ENCODE measurements at regions not wholly inside any gene's neighbourhood (a gene's known extent, or its start where the extent isn't known, plus 50 kb on each side); places are given as distances from the start of the nearest gene placed in this dataset.
A peak's percentile ranks its signal among the peaks of the same experiment; 100 is the strongest.

DNA sequence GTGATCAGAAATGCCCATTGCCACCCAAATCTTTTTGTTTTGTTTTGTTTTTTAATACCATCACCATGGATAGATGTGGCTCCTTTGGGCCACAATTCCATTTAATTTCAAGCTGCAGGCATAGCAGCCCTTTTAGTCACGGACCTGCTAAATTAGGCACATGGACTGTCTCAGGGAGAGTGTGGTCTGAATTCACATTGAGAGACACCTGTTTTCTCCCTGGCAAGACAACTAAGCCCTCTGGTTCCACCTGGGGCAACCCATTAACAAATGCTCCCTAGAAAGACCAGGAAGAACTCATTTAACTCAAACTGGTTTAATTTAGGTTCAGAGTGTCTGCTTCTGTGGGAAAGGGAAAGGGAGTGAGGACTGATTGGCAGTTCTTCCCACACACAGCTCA, 88.2 kb upstream of the ANKRD1 start:
- Mint-ChIP-seq H3K4me1 (ENCODE audit: low read depth) (peaks cover 41% of the 10 kb centered on the region), H3K9me3 (no peaks in the 10 kb centered on the region), H3K36me3 (ENCODE audit: insufficient read depth in 2 of 2) (peaks cover 0 to 3% of the 10 kb centered on the region in 2 donors), H3K27ac (no peak overlapping the region), H3K4me3 (no peak overlapping the region), H3K27me3 (ENCODE audit: low read depth) (peaks cover 41% of the 10 kb centered on the region)
- no peak for ATAC-seq (replicated peaks in 1 of 2)
- DNase-seq = no peak

DNA sequence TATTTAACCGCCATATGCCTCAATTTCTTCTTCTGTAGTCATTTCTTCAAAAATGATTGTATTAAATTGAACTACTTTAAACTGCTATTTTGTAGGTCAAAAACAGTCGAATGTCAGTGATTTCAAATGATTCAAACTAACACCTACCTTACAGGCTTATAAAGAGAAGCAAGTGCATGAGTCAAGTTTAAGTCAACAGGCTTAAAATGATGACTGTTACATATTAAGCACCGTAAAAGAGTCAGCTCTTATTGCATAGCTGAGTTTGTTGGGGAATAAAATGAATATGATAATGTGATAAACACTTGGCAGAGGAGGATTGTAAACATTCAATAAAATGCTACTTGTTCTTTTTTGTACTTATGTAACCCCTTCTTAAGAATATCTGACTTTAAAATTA, 90.1 kb upstream of the ANKRD1 start:
- Mint-ChIP-seq H3K27me3 (ENCODE audit: low read depth) (peaks cover 44% of the 10 kb centered on the region), H3K4me1 (ENCODE audit: low read depth) (peaks cover 32% of the 10 kb centered on the region), H3K4me3 (no peak overlapping the region), H3K27ac (no peak overlapping the region), H3K36me3 (ENCODE audit: insufficient read depth in 2 of 2) (no peaks in the 10 kb centered on the region), H3K9me3 (no peaks in the 10 kb centered on the region)
- DNase-seq (no peak), ATAC-seq (replicated peaks in 1 of 2) (no peak)

DNA sequence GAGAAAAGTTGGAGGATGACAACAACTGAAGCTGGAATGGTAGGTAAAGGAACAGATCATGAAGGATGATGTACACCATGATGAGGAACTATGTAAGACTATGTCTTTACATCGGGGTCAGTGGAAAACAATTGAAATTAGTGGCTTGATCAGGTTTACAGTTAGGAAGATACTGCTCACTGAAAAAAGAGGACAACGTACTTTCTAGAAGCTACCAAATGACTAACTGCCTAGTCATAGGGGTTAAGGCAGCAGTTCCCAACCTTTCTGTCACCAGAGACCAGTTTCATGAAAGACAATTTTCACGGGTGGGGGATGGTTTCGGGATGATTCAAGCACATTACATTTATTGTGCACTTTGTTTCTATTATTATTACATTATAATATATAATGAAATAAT, 91.6 kb upstream of the ANKRD1 start:
- DNase-seq (no peak), ATAC-seq (replicated peaks in 1 of 2) (peak; percentile 47 to 69)
- no peak overlapping the region for H3K4me3 Mint-ChIP-seq
- no peak overlapping the region for H3K27ac Mint-ChIP-seq
- H3K9me3 Mint-ChIP-seq = no peaks in the 10 kb centered on the region
- peaks cover 44% of the 10 kb centered on the region for H3K27me3 Mint-ChIP-seq (ENCODE audit: low read depth)
- H3K36me3 Mint-ChIP-seq (ENCODE audit: insufficient read depth in 2 of 2) = no peaks in the 10 kb centered on the region
- H3K4me1 Mint-ChIP-seq (ENCODE audit: low read depth) = peaks cover 18% of the 10 kb centered on the region

DNA sequence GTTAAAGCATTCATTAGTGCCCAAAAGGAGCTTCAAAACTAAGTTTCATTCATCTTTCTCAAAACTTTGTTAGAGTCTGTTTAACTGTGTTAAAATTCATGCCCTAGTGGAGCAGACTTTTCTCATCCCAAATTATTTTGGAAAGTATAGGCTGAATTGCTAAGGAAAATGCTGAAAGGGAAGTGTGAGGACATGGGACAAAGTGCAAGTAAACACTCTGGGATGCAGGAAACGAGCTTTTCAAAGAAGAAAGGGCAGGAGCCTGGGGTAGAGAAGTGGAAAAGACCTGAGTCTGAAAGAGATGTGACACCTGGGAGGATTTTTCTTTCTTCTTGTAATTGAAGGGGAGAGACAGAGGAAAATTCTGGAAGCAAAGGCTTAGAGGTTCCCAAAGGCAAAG, 93.1 kb upstream of the ANKRD1 start:
- Mint-ChIP-seq H3K9me3 (no peaks in the 10 kb centered on the region), H3K36me3 (ENCODE audit: insufficient read depth in 2 of 2) (no peaks in the 10 kb centered on the region), H3K4me3 (no peak overlapping the region), H3K4me1 (ENCODE audit: low read depth) (peaks cover 4% of the 10 kb centered on the region), H3K27me3 (ENCODE audit: low read depth) (peaks cover 39% of the 10 kb centered on the region), H3K27ac (no peak overlapping the region)
- ATAC-seq (replicated peaks in 1 of 2) (no peak), DNase-seq (no peak)

DNA sequence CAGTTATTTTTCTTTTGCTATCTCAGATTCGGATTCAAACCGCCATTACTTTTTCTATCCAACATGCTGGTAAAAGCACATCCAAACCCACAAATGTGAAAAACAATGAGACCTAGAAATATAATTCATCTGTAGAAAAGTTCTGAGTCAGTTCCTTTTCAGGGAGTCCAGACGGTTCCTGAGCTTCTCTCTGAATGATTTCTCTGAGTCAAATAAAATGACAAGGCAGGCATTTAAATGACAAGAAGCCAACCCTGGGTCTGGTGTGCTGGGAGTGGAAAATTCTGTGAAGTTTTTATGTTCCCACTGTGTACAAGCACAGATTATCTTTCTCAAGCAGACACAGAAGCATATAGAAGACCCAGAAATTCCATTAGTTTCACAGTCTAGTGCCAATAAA, 96.3 kb upstream of the ANKRD1 start:
- ATAC-seq (replicated peaks in 1 of 2) (peak in 1 of 2 donors; percentile 73), DNase-seq (no peak)
- Mint-ChIP-seq H3K4me3 (peak overlapping the region in 1 of 2 donors; percentile 61), H3K27ac (no peak overlapping the region), H3K36me3 (ENCODE audit: insufficient read depth in 2 of 2) (no peaks in the 10 kb centered on the region), H3K27me3 (ENCODE audit: low read depth) (peaks cover 15% of the 10 kb centered on the region), H3K9me3 (no peaks in the 10 kb centered on the region), H3K4me1 (ENCODE audit: low read depth) (no peaks in the 10 kb centered on the region)

DNA sequence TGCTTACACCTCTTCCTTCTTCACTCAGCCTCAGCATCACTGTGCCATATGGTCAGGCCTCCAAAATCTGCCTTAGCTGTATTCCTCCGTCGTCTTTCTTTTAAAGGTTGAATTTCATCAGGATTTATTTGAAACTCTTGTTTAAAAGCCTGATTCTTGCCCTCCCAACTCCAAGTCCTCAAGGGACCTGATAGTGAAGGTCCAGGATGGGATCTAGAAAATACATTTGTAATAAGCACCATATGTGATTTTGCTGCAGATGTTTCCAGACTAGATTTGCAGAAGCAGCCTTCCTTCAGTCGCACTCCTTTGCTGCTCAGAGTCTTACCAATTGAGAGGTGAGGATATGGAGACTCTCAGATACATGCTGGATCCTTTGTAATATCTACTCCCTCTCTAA, 101.0 kb upstream of the ANKRD1 start:
- DNase-seq (no peak), ATAC-seq (replicated peaks in 1 of 2) (no peak)
- Mint-ChIP-seq H3K27me3 (ENCODE audit: low read depth) (no peaks in the 10 kb centered on the region), H3K36me3 (ENCODE audit: insufficient read depth in 2 of 2) (peaks cover under 1 to 3% of the 10 kb centered on the region in 2 donors), H3K4me3 (no peak overlapping the region), H3K4me1 (ENCODE audit: low read depth) (no peaks in the 10 kb centered on the region), H3K27ac (no peak overlapping the region), H3K9me3 (no peaks in the 10 kb centered on the region)

DNA sequence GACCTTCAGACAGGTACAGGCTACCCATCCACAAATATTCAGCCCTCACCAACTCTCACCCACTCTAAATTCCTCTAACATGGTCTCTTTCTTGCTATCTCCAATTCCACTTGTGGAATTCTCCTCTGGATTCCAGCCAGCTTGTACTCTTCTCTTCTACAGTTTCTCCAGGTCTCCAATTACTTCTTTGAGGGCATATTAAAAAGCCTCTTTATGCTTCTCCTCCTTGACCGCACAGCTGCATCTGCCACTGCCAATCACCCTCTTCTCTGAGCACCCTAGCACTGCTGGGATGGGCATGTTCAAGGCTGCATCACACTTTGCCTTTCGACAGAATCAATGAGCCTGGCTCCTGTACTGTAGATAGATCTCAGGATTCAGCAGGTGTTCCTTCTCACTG, 101.5 kb upstream of the ANKRD1 start:
- peaks cover 2 to 3% of the 10 kb centered on the region in 2 donors for H3K36me3 Mint-ChIP-seq (ENCODE audit: insufficient read depth in 2 of 2)
- DNase-seq = no peak
- no peak overlapping the region for H3K4me3 Mint-ChIP-seq
- no peak for ATAC-seq (replicated peaks in 1 of 2)
- no peaks in the 10 kb centered on the region for H3K27me3 Mint-ChIP-seq (ENCODE audit: low read depth)
- H3K4me1 Mint-ChIP-seq (ENCODE audit: low read depth) = no peaks in the 10 kb centered on the region
- H3K9me3 Mint-ChIP-seq = no peaks in the 10 kb centered on the region
- H3K27ac Mint-ChIP-seq = no peak overlapping the region

DNA sequence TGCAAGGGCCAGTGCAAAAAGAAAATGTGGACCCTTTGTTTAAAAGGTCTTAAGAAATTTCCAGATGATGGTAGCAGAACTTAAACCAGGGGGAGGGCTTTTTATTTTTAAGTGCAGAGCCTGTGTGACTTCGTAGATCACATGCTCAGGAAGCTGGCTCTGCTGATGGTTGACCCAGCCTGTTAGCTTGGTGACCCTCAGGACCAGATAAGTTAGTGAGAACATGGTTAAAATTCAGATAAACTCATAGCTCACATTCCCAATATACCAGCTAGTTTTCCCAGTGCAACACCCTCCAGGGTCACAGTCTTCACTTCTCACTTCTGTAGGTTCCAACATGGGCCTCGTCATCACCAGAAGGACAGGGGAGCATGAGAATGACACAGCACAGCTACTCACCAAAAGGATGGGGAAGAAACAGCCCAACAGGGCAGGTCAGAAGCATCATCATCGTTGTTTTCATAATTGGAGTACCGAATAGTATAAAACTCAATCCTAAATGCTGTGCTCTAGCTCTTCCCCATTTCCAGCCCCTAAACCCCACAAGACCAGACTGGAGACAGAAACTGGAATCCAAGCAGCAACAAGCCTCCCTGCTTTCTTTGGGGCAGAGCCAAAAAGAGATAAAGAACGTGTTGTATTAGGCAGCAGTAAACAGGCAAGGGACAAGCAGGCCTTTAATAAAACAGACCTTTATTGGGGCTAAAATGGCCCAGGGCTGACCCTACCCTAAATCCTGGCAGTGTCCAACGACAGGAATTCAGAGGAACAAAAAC, 102.2 kb upstream of the ANKRD1 start:
- H3K9me3 Mint-ChIP-seq = no peaks in the 10 kb centered on the region
- no peaks in the 10 kb centered on the region for H3K4me1 Mint-ChIP-seq (ENCODE audit: low read depth)
- H3K27ac Mint-ChIP-seq = no peak overlapping the region
- DNase-seq (no peak), ATAC-seq (replicated peaks in 1 of 2) (no peak)
- H3K4me3 Mint-ChIP-seq = no peak overlapping the region
- peaks cover 2 to 3% of the 10 kb centered on the region in 2 donors for H3K36me3 Mint-ChIP-seq (ENCODE audit: insufficient read depth in 2 of 2)
- H3K27me3 Mint-ChIP-seq (ENCODE audit: low read depth) = no peaks in the 10 kb centered on the region

DNA sequence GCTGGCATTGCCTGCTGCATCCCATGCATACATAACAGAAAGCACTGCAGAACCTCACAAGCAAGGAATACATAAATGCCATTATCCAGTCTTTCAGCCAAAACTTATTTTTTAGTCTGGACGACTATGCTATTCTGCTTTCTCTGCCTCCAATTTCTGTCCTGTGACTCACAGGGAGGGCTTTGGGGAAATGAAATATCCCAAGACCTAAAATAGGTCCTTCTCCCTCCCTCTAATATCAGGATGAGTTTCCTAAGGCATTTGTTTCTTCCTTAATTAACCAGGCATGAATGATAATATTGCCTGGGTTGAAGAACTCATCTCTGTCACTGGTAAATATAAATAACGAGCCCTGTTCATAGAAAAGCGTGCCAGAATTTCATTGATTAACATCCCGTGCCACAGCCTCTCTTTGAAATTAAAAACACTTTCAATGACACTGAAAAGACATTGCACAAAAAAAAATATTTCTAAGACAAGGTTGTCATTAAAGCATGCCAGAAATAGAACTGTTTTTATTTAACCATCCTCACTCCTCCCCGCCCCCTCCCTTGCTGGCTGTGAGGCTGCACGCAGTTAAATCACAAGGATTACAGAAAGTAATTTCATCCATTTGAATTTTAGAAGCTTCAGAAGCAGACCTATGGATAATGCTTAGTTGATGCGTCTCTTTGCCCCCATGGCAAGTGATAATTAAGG, 103.0 kb upstream of the ANKRD1 start:
- H3K27ac Mint-ChIP-seq = no peak overlapping the region
- no peak overlapping the region for H3K4me3 Mint-ChIP-seq

DNA sequence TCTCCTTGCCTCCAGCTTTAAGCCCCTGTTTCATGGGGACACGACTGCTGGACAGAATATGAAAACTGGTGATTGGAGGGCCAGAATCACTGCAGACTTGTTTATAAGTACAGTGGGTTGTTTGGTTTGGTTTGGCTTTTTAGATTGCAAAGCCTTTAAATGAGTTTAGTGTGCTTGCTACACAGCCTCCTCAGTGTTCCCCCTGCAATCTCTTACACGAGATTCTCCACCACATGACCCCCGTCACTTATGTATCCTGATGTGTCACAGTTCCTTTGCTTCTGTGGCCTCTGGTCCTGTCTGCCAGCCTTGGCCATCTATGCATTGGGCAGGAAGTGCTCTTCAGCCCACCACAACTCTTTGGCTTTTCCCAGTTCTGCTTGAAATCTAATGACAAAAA, 103.7 kb upstream of the ANKRD1 start:
- no peak for ATAC-seq (replicated peaks in 1 of 2)
- Mint-ChIP-seq H3K27me3 (ENCODE audit: low read depth) (no peaks in the 10 kb centered on the region), H3K4me1 (ENCODE audit: low read depth) (no peaks in the 10 kb centered on the region), H3K27ac (no peak overlapping the region), H3K9me3 (no peaks in the 10 kb centered on the region), H3K36me3 (ENCODE audit: insufficient read depth in 2 of 2) (peaks cover 2 to 3% of the 10 kb centered on the region in 2 donors), H3K4me3 (no peak overlapping the region)
- DNase-seq = no peak

More for the DNA sequence above, 103.0 kb upstream of the ANKRD1 start:
- H3K27me3 Mint-ChIP-seq (ENCODE audit: low read depth) = no peaks in the 10 kb centered on the region
- H3K9me3 Mint-ChIP-seq = no peaks in the 10 kb centered on the region
- no peaks in the 10 kb centered on the region for H3K4me1 Mint-ChIP-seq (ENCODE audit: low read depth)
- ATAC-seq (replicated peaks in 1 of 2) (no peak), DNase-seq (no peak)
- H3K36me3 Mint-ChIP-seq (ENCODE audit: insufficient read depth in 2 of 2) = peaks cover 2 to 3% of the 10 kb centered on the region in 2 donors

DNA sequence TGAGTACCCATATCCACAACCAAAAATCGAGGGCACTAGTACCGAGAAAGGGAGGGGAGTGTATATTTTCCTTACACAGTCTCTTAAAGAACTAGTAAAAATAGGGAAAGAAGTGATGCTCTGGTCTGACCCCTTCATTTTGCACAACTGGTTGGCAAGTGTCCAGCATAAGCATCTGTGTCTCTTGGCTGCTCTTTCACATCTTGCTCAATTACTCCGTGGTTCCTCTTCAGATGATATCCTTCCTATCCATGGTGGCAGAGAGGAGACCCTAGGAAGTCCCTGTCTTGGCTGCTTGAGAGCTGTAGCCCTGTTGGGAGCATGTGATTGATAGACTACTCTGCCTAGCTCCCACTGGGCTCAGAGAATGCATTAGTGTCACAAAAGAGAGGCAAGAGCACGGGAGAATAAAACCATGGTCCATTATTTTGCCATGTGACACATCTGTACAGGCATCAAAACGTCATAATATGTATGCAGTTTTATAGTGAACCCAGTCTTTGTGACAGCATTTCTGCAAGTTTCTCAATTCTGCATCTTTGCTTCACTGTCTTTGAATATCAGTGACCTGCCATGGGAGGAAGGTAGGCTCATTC, 111.8 kb upstream of the ANKRD1 start:
- Mint-ChIP-seq H3K4me1 (ENCODE audit: low read depth) (peaks cover 21% of the 10 kb centered on the region), H3K27ac (no peak overlapping the region), H3K36me3 (ENCODE audit: insufficient read depth in 2 of 2) (peaks cover 2 to 3% of the 10 kb centered on the region in 2 donors), H3K27me3 (ENCODE audit: low read depth) (no peaks in the 10 kb centered on the region), H3K4me3 (no peak overlapping the region), H3K9me3 (peaks cover 2 to 4% of the 10 kb centered on the region in 2 donors)
- ATAC-seq (replicated peaks in 1 of 2) (no peak), DNase-seq (no peak)

DNA sequence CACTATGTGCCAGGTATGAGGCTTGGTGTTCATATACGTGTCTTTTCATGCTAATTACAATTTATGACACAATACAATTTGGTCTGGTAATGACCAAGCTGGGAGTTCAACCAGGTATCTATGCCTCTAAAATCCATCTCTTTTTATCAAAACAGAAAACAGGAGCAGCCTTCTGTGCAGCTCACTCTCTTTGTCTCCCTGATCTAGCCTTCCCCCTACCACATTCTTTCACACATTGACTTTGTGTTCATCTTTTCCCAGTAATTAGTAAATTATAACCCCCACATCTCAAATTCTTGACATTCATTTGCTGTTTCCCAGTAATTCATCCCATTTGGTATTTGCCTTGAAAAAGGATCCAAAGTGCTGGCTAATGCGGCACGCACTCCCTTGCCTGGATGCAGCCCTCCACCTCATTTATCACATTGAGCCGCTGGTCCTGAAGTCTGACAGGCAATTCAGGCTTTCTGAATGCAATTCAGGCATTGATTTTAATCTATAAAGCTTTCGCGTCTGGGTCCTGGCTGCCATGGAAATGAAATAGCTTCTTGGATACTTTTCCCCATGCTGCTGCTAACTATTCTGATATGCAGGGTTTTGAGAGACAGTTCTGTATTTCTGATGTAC, 112.5 kb upstream of the ANKRD1 start:
- Mint-ChIP-seq H3K27ac (peak overlapping the region; percentile 40), H3K4me3 (no peak overlapping the region), H3K27me3 (ENCODE audit: low read depth) (no peaks in the 10 kb centered on the region), H3K36me3 (ENCODE audit: insufficient read depth in 2 of 2) (peaks cover 2 to 3% of the 10 kb centered on the region in 2 donors), H3K9me3 (peaks cover 2 to 4% of the 10 kb centered on the region in 2 donors), H3K4me1 (ENCODE audit: low read depth) (peaks cover 21% of the 10 kb centered on the region)
- DNase-seq (no peak), ATAC-seq (replicated peaks in 1 of 2) (no peak)

DNA sequence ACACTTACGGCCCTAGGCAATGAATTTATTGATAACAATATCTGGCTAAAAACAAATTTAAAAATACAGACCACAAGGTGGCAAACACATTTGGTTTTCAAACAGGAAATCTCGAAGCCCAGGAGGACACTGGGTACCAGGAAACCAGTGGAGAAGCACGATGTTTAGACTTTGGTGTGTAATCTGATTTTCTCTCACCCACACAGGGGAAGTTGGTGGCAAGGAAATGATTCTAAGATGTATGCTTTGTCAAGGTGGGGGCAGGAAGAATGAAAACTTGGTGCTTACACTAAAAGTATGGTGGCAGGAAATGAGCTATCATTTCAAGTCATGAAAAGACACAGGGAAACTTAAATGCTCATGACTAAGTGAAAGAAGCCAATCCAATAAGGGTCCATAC, 113.2 kb upstream of the ANKRD1 start:
- Mint-ChIP-seq H3K27ac (peak overlapping the region; percentile 40), H3K9me3 (peaks cover 2 to 4% of the 10 kb centered on the region in 2 donors), H3K27me3 (ENCODE audit: low read depth) (peaks cover 1% of the 10 kb centered on the region), H3K4me3 (peak overlapping the region; percentile 3 to 37), H3K4me1 (ENCODE audit: low read depth) (peaks cover 21% of the 10 kb centered on the region), H3K36me3 (ENCODE audit: insufficient read depth in 2 of 2) (peaks cover 2 to 3% of the 10 kb centered on the region in 2 donors)
- DNase-seq = peak; percentile 1 to 20
- peak; percentile 56 to 92 for ATAC-seq (replicated peaks in 1 of 2)

Data from activated T-cell treated with anti-CD3 and anti-CD28 coated beads, Interleukin-2, amount 50 U/mL, for 72 hours (primary cell).